Kidney epithelial cell (primary cell): ENCODE measurements at regions not wholly inside any gene's neighbourhood (a gene's known extent, or its start where the extent isn't known, plus 50 kb on each side); places are given as distances from the start of the nearest gene placed in this dataset.
"Not testable (repeated sequence)": the region's sequence is repeated elsewhere in the genome, so short reads cannot be mapped to it uniquely, and the experiment has no call there.

Source experiments
- DNase-seq: peaks from one replicate; pipeline ENCODE4 v3.0.0-alpha.2; 2010; ENCODE audit warnings: low read depth
- H3K27me3 ChIP-seq: 2 replicates; pipeline ENCODE4 v1.6.0; 2011; ENCODE audit warnings: low read length; ENCODE audit not compliant: control insufficient read depth, insufficient read depth
- H3K36me3 ChIP-seq: 2 replicates; pipeline ENCODE4 v1.5.1; 2011; ENCODE audit warnings: low read length; ENCODE audit not compliant: control insufficient read depth, insufficient read depth
- H3K4me3 ChIP-seq: 2 replicates; pipeline ENCODE4 v1.5.1; 2011; ENCODE audit warnings: low read depth, mild to moderate bottlenecking, control low read depth, low read length
- TF ChIP-seq, protein P1 (sequence below): IDR thresholded peaks from 2 replicates; pipeline ENCODE4 v1.5.1; 2011; ENCODE audit warnings: mild to moderate bottlenecking, moderate library complexity, low read length, control low read depth, inconsistent platforms; ENCODE audit not compliant: insufficient read depth, poor library complexity, severe bottlenecking

DNA sequence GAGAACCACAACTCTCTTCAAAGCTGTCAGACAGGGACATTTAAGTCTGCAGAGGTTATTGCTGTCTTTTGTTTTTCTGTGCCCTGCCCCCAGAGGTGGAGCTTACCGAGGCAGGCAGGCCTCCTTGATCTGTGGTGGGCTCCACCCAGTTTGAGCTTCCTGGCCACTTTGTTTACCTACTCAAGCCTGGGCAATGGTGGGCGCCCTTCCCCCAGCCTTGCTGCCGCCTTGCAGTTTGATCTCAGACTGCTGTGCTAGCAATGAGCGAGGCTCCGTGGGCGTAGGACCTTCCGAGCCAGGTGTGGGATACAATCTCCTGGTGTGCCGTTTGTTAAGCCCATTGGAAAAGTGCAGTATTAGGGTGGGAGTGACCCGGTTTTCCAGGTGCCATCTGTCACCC lies 822.1 kb downstream of the KCNMA1 start:
- DNase-seq, H3K27me3 ChIP-seq, H3K36me3 ChIP-seq, H3K4me3 ChIP-seq: not testable (repeated sequence)

DNA sequence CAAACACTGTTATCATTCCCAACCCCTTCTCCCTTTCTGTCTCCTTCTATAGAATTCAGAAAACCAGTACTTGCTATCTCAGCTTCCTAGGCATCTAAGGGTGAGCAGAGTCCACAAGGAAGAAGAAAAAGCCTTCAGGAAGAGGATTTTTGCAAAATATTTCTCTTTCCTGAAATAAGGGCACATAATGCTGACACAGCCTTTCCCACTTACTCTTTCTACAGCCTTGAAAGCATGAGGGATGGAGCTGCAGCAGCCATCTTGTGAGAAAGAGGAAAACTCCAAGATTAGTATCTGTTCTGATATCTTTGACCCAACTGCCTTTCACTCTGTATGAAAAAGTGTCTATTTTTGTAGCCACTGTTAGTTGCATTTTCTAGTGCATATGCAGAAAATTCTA lies 826.2 kb downstream of the KCNMA1 start:
- no peak for DNase-seq
- Histone ChIP-seq H3K4me3 (no peak overlapping the region), H3K27me3 (no peaks in the 10 kb centered on the region), H3K36me3 (no peaks in the 10 kb centered on the region)
- TF ChIP-seq, protein P1, sequence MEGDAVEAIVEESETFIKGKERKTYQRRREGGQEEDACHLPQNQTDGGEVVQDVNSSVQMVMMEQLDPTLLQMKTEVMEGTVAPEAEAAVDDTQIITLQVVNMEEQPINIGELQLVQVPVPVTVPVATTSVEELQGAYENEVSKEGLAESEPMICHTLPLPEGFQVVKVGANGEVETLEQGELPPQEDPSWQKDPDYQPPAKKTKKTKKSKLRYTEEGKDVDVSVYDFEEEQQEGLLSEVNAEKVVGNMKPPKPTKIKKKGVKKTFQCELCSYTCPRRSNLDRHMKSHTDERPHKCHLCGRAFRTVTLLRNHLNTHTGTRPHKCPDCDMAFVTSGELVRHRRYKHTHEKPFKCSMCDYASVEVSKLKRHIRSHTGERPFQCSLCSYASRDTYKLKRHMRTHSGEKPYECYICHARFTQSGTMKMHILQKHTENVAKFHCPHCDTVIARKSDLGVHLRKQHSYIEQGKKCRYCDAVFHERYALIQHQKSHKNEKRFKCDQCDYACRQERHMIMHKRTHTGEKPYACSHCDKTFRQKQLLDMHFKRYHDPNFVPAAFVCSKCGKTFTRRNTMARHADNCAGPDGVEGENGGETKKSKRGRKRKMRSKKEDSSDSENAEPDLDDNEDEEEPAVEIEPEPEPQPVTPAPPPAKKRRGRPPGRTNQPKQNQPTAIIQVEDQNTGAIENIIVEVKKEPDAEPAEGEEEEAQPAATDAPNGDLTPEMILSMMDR, result no peak

DNA sequence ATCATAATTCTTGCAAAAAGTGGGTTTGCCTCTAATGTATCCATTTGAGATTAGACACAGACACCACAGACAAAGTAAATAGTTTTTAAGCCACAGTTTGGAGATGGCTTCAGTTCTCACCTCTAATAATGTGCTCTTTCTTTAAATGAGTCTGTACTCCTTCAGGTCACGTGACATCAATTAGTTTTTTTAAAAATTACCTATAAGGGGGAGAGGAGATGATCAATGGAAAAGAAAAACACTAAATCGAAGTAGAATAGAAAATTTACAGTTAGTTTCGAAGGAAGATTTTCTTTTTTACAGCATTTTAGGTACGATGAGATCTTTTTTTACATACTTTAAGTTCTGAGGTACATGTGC lies 849.2 kb downstream of the KCNMA1 start:
- H3K4me3 ChIP-seq, result no peak overlapping the region
- H3K36me3 ChIP-seq, result no peaks in the 10 kb centered on the region
- H3K27me3 ChIP-seq, result no peaks in the 10 kb centered on the region
- DNase-seq, result no peak
- TF ChIP-seq, protein P1, result no peak

- Histone ChIP-seq H3K27me3 (no peaks in the 10 kb centered on the region), H3K36me3 (no peaks in the 10 kb centered on the region), H3K4me3 (no peak overlapping the region)
- DNase-seq, result no peak
- TF ChIP-seq, protein P1, result no peak
These were observed 849.7 kb downstream of the KCNMA1 start for GRCh38 chr10:76787746-76788451.

DNA sequence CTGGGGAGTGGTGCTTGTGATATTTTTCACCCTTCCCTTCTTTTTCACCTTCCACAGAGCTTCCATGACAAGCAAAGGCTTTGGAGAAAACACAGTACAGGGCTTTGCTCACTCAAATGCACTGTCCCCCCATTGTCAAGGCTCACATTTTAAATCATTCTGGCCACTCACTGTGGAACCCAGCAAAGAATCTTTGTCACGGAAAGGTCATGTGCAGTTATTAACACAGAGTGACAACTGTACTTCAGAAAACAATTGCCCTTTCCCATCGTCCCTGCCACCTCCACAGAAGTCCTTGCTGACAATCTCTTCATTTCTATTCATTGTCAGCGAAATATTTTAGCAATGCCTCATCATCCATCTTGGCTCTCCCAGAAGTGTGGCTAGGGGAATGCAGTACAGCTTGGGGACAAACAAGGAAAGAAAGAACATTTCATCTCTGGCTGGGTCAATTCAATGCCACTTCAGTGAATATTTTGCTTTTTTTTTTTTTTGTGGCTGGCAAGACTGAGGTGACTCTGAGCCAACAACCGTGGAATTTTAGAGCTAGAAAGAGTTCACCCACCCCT lies 851.0 kb downstream of the KCNMA1 start:
- H3K27me3 ChIP-seq, result no peaks in the 10 kb centered on the region
- no peak overlapping the region for H3K4me3 ChIP-seq
- TF ChIP-seq, protein P1, result no peak
- H3K36me3 ChIP-seq, result no peaks in the 10 kb centered on the region
- DNase-seq, result no peak

DNA sequence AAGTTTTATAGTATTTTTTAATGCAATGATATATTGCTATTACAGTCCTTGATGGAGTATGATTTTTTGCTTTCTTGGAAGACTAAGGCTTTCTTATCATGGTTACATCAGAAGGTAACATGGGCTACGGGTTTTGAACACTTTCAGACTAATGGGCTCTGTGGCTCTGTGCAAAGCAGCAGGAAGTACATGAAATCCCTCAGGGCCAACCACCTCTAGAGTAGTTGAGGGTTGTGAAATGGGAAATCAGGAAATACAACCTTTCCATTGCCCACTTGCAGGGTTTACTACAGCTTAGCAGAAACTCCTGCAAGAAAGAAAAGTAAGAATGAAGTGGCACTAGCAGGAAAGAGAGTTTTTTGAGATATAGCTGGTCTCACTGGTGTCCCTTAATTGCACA lies 853.5 kb downstream of the KCNMA1 start:
- peaks cover 3% of the 10 kb centered on the region for H3K27me3 ChIP-seq
- TF ChIP-seq, protein P1, result no peak
- no peak for DNase-seq
- H3K36me3 ChIP-seq, result no peaks in the 10 kb centered on the region
- H3K4me3 ChIP-seq, result no peak overlapping the region
